Astrocyte of the spinal cord (primary cell): ENCODE measurements at regions not wholly inside any gene's neighbourhood (a gene's known extent, or its start where the extent isn't known, plus 50 kb on each side); places are given as distances from the start of the nearest gene placed in this dataset.
A peak's percentile ranks its signal among the peaks of the same experiment; 100 is the strongest.

Experiments used
- DNase-seq: peaks from one replicate; pipeline ENCODE4 v3.0.0; 2011; ENCODE audit warnings: low read depth, low spot score
- H3K4me3 ChIP-seq: 2 replicates; pipeline ENCODE4 v1.5.1; 2011; ENCODE audit warnings: low read depth, mild to moderate bottlenecking, low read length, moderate library complexity
- CTCF ChIP-seq: IDR thresholded peaks from 2 replicates; pipeline ENCODE4 v1.5.1; 2012; ENCODE audit warnings: low read depth, mild to moderate bottlenecking, low read length, inconsistent platforms
- in situ Hi-C: cut with HindIII; loops from 2 replicates; pipeline ENCODE4 v1.10.0; 2017; ENCODE audit warnings: low sequenced_read_pairs

- no peak for TF ChIP-seq CTCF
- DNase-seq: no peak
- no peak overlapping the region for H3K4me3 ChIP-seq
- in situ Hi-C loops: no loop called here
Measured at GRCh38 chr11:96706761-96707160, 316.9 kb downstream of the JRKL start.

DNA sequence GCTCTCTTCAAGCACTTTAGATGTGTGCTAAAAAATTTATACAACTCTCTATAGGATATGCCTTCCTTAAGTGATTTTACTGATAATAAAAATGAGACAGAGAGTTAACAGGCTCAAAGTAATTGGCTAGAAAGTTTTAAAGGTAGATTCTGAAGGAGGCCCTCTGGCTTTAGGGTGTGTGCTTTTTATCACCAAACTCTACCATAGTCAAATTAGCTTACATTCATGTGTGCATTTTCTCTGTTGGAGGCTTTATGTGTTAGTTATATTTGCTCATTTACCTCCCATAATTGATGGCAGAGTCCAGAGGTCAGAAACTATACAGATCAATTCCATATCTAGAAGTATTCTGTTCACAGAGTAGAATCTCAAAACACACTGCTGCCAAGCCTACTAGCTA, 317.5 kb downstream of the JRKL start:
- no peak overlapping the region for H3K4me3 ChIP-seq
- in situ Hi-C loops: no loop called here
- no peak for TF ChIP-seq CTCF
- DNase-seq: no peak

- in situ Hi-C loops: no loop called here
- no peak for TF ChIP-seq CTCF
- DNase-seq: no peak
- H3K4me3 ChIP-seq: no peak overlapping the region
Measured at GRCh38 chr11:96708219-96708878, 318.5 kb downstream of the JRKL start.

DNA sequence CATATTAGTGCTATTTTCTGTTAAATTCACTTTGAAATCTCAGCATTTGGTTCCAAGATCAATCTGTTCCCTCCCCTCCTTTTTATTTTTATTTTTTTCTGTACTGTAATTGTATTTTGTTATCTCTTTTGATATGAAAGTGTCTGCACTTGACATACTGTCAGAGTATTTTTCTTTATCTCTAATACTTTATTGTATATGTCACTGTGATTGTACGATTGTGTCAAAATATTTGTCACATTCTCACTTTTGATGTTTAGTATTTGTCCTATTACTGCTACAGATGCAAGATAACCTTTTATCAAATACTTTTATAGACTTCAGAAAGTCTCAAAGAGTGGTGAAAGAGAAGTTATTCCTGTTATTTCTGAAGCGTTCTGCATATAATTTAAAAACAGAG, 323.5 kb downstream of the JRKL start:
- H3K4me3 ChIP-seq: no peak overlapping the region
- DNase-seq: no peak
- TF ChIP-seq CTCF: no peak
- in situ Hi-C loops: no loop called here

DNA sequence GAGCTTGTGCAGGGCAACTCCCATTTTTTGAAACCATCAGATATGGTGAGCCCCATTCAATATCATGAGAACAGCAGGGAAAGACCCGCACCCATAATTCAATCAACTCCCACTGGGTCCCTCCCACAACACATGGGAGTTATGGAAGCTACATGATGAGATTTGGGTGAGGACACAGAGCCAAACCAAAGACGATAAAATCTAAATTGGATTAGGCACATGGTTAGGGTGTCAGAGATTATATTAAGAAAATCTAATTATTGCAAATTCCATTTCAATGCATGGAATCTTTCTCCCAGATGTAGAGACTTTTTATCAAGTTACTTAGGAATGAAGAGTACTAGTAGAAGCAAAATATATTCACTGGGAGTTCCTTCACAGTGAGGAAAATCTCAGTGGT, 324.9 kb downstream of the JRKL start:
- in situ Hi-C loops: no loop called here
- no peak for DNase-seq
- H3K4me3 ChIP-seq: no peak overlapping the region
- no peak for TF ChIP-seq CTCF

DNA sequence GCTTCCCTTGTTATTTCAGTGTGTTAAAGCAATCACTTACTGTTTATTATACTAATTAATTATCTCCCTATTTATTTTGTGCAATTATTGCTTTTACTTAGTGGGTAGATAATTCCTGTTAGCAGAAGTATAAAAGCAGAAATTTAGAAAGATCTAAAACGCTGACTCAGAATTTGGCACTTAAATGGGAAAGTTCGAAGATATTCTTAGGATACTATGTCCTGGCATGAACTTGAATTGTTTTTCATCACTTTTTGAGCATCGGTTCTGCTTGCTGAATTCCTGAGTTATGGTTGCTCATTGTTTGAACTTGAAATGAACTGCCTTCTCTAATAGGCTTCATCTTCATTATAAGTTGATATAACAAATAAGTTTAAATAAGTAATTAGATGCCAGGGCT, 325.4 kb downstream of the JRKL start:
- no peak for DNase-seq
- in situ Hi-C loops: no loop called here
- no peak for TF ChIP-seq CTCF
- no peak overlapping the region for H3K4me3 ChIP-seq

GRCh38 chr11:96736601-96737000, 346.8 kb downstream of the JRKL start:
- DNase-seq: peak; percentile 20
- H3K4me3 ChIP-seq: no peak overlapping the region
- no peak for TF ChIP-seq CTCF
- in situ Hi-C loops: no loop called here
